Glutamatergic neuron (in vitro differentiated cells): ENCODE measurements at regions not wholly inside any gene's neighbourhood (a gene's known extent, or its start where the extent isn't known, plus 50 kb on each side); places are given as distances from the start of the nearest gene placed in this dataset.

ENCODE experiments used
- DNase-seq: peaks from one replicate; pipeline ENCODE4 v3.0.0; 2022
- H3K27ac Mint-ChIP-seq: one replicate; pipeline ENCODE4 v1.8.0; 2020; ENCODE audit warnings: mild to moderate bottlenecking, mixed read lengths, inconsistent platforms; ENCODE audit not compliant: unreplicated experiment
- H3K27me3 Mint-ChIP-seq: one replicate; pipeline ENCODE4 v1.8.0; 2020; ENCODE audit warnings: mild to moderate bottlenecking, moderate library complexity, mixed read lengths, inconsistent platforms; ENCODE audit not compliant: unreplicated experiment
- H3K36me3 Mint-ChIP-seq: one replicate; pipeline ENCODE4 v1.8.0; 2020; ENCODE audit warnings: mild to moderate bottlenecking, mixed read lengths, inconsistent platforms; ENCODE audit not compliant: unreplicated experiment
- H3K4me1 Mint-ChIP-seq: one replicate; pipeline ENCODE4 v1.8.0; 2020; ENCODE audit warnings: mild to moderate bottlenecking, low read depth, mixed read lengths, inconsistent platforms; ENCODE audit not compliant: unreplicated experiment
- H3K4me3 Mint-ChIP-seq: one replicate; pipeline ENCODE4 v1.8.0; 2020; ENCODE audit warnings: mild to moderate bottlenecking, mixed read lengths, inconsistent platforms; ENCODE audit not compliant: unreplicated experiment
- H3K9me3 Mint-ChIP-seq: one replicate; pipeline ENCODE4 v1.8.0; 2020; ENCODE audit warnings: mild to moderate bottlenecking, moderate library complexity, mixed read lengths, inconsistent platforms; ENCODE audit not compliant: unreplicated experiment
- TF ChIP-seq, protein P1 (sequence below): fragments of 200-600 bp; sonication (generic); IDR thresholded peaks from one replicate; pipeline ENCODE4 v1.5.0; 2021; ENCODE audit not compliant: partially characterized antibody, unreplicated experiment

DNA sequence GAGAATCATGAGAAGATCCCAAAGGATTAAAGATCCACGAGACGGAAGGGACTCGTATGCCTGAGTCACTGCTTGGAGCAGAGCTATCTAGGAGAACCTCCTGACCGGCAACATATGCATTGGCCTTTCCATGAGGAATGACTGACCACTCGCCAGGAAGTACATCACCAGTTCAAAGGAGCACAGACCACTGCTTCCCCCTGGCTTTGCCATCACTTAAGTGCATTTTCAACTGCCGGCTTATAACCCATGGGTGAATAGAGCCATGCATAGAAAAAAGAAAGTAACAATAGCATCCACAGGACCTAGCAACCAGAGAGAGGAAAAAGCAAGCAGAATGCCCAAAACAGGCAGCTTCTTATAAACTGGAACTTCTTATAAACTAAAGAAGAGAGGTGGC lies 98.3 kb upstream of the ZC3H12C start:
- Mint-ChIP-seq H3K27ac (no peak overlapping the region), H3K36me3 (no peaks in the 10 kb centered on the region), H3K9me3 (no peaks in the 10 kb centered on the region), H3K4me3 (no peak overlapping the region), H3K27me3 (no peaks in the 10 kb centered on the region), H3K4me1 (no peaks in the 10 kb centered on the region)
- TF ChIP-seq, protein P1, sequence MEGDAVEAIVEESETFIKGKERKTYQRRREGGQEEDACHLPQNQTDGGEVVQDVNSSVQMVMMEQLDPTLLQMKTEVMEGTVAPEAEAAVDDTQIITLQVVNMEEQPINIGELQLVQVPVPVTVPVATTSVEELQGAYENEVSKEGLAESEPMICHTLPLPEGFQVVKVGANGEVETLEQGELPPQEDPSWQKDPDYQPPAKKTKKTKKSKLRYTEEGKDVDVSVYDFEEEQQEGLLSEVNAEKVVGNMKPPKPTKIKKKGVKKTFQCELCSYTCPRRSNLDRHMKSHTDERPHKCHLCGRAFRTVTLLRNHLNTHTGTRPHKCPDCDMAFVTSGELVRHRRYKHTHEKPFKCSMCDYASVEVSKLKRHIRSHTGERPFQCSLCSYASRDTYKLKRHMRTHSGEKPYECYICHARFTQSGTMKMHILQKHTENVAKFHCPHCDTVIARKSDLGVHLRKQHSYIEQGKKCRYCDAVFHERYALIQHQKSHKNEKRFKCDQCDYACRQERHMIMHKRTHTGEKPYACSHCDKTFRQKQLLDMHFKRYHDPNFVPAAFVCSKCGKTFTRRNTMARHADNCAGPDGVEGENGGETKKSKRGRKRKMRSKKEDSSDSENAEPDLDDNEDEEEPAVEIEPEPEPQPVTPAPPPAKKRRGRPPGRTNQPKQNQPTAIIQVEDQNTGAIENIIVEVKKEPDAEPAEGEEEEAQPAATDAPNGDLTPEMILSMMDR: no peak
- DNase-seq: no peak

DNA sequence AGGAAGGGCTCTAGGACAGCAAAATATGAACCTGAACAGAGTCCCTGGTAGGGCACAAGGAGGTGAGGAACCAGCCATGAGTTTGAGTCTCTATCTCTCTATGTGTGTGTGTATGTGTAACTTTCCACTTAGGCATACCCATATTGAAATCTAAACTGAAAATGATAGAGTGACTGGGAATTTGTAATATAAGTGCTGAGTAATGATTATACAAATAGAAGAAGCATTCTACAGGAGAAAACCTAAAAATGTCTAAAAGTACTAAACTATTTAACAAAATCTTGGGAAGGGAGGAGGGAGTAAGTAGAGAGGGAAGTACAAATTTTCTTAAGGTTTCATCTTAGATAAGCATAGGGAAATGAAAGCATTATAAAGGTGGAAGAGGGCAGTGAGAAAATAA lies 97.1 kb upstream of the ZC3H12C start:
- H3K4me3 Mint-ChIP-seq: no peak overlapping the region
- H3K4me1 Mint-ChIP-seq: no peaks in the 10 kb centered on the region
- no peak for DNase-seq
- TF ChIP-seq, protein P1: no peak
- H3K27me3 Mint-ChIP-seq: no peaks in the 10 kb centered on the region
- no peak overlapping the region for H3K27ac Mint-ChIP-seq
- no peaks in the 10 kb centered on the region for H3K9me3 Mint-ChIP-seq
- H3K36me3 Mint-ChIP-seq: no peaks in the 10 kb centered on the region

DNA sequence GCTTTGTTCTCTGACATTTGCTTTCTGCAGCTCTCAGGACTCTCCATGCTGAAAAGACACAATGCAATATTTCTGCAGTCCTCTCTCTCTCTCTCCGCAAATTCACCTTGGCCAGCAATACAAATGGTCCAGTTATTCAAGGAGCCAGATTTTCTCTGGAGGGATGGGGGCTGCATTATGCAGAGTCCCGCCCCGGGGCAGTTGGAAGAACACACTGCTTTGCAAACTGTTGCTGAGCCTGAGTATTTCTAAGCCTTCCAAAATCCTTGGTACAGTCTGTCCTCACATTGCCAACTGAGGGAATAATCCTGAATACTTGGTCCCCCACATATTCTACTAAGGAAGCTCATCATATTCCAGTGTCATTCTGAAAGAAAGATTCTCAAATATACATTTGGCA lies 94.3 kb upstream of the ZC3H12C start:
- H3K4me1 Mint-ChIP-seq: no peaks in the 10 kb centered on the region
- H3K27me3 Mint-ChIP-seq: no peaks in the 10 kb centered on the region
- TF ChIP-seq, protein P1: no peak
- H3K9me3 Mint-ChIP-seq: no peaks in the 10 kb centered on the region
- no peaks in the 10 kb centered on the region for H3K36me3 Mint-ChIP-seq
- H3K27ac Mint-ChIP-seq: no peak overlapping the region
- DNase-seq: no peak
- H3K4me3 Mint-ChIP-seq: no peak overlapping the region

DNA sequence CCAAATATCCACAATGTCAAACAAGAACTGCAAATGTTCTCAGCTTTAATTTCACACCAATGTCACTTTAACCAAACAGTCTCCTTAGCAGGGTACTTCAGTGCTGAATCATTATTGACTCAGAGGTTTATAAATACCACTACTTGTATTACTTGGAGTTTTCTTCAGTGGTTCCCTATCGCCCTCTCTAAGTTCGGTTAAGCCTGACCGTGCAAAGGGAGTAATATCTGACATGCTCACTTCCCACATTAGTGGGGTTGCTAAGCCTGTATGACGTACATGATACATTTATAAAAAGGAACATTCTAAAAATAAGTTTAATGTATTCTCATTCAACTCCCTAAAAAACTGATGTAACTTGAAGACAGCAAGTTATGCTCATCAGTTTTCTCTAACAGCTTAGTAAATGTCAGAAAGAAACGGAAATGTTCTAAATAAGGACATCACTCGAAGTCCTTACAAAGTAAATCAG lies 93.1 kb upstream of the ZC3H12C start:
- Mint-ChIP-seq H3K27ac (no peak overlapping the region), H3K27me3 (no peaks in the 10 kb centered on the region), H3K9me3 (no peaks in the 10 kb centered on the region), H3K36me3 (peaks cover 7% of the 10 kb centered on the region), H3K4me1 (no peaks in the 10 kb centered on the region), H3K4me3 (no peak overlapping the region)
- DNase-seq: no peak
- TF ChIP-seq, protein P1: no peak

DNA sequence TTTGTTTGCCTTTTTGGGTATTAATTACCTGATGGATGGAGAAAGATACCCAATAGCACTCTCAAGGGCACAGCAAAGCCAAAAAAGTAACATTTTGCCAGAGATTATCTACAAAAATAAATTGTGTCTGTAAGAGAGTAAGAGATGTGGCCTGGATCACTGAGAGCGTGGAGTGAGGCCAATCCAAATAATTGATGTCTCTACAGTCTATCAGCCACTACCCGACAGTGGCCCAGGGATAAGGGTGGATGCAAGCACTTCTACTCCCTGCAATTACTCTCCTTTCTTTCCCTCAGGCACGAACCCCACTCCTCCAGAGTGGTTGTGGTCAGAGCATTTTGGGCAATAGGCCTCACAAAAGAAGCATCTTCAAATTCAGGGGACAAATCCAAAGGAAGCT lies 92.3 kb upstream of the ZC3H12C start:
- H3K9me3 Mint-ChIP-seq: no peaks in the 10 kb centered on the region
- no peak overlapping the region for H3K27ac Mint-ChIP-seq
- peaks cover 7% of the 10 kb centered on the region for H3K36me3 Mint-ChIP-seq
- TF ChIP-seq, protein P1: no peak
- no peaks in the 10 kb centered on the region for H3K27me3 Mint-ChIP-seq
- H3K4me1 Mint-ChIP-seq: no peaks in the 10 kb centered on the region
- DNase-seq: no peak
- H3K4me3 Mint-ChIP-seq: no peak overlapping the region
